CD14-positive monocyte (primary cell): ENCODE measurements at regions not wholly inside any gene's neighbourhood (a gene's known extent, or its start where the extent isn't known, plus 50 kb on each side); places are given as distances from the start of the nearest gene placed in this dataset.

Source experiments
- DNase-seq, 3 donors: peaks; one replicate each; pipeline ENCODE4 v3.0.0-alpha.2; 2011 to 2022
- H2AFZ ChIP-seq: 2 replicates; pipeline ENCODE4 v1.6.0; 2012; ENCODE audit warnings: mild to moderate bottlenecking, low read depth, low read length, inconsistent platforms; ENCODE audit not compliant: insufficient read depth, poor library complexity, severe bottlenecking
- H3K27ac ChIP-seq, 2 donors: 1 replicate in 1 of 2; 2 replicates in 1 of 2; pipeline ENCODE4 v1.5.1; 2012 to 2013; ENCODE audit warnings: low read length in 2 of 2, control low read depth in 1 of 2, inconsistent platforms in 1 of 2, low read depth in 1 of 2, mild to moderate bottlenecking in 1 of 2
- H3K27me3 ChIP-seq, 2 donors: one replicate each; pipeline versions ENCODE4 v1.6.0 to v1.6.1; 2011 to 2013; ENCODE audit warnings: low read length in 2 of 2; ENCODE audit not compliant: control insufficient read depth in 2 of 2, insufficient read depth in 2 of 2
- H3K36me3 ChIP-seq, 2 donors: replicated peaks in 1 of 2; 1 replicate in 1 of 2; 2 replicates in 1 of 2; pipeline versions ENCODE4 v1.5.1 to v1.6.1; 2012 to 2013; ENCODE audit warnings: low read length in 2 of 2, control low read depth in 1 of 2, inconsistent platforms in 1 of 2, mild to moderate bottlenecking in 1 of 2; ENCODE audit not compliant: insufficient read depth in 2 of 2, control insufficient read depth in 1 of 2
- H3K4me1 ChIP-seq, 2 donors: 1 replicate in 1 of 2; 2 replicates in 1 of 2; pipeline versions ENCODE4 v1.5.1 to v1.6.1; 2012 to 2013; ENCODE audit warnings: low read length in 2 of 2, control low read depth in 1 of 2, inconsistent platforms in 1 of 2, mild to moderate bottlenecking in 1 of 2, moderate library complexity in 1 of 2; ENCODE audit not compliant: insufficient read depth in 2 of 2, control insufficient read depth in 1 of 2
- H3K4me2 ChIP-seq: replicated peaks from 2 replicates; pipeline ENCODE3; 2012; ENCODE audit warnings: low read length, moderate library complexity, mild to moderate bottlenecking; ENCODE audit not compliant: poor library complexity, severe bottlenecking; ENCODE audit errors: extremely low read depth
- H3K4me3 ChIP-seq, 3 experiments: fragments of 200-600 bp in 1 of 3; sonication (generic) in 1 of 3; replicated peaks in 1 of 3; 1 replicate in 2 of 3; 2 replicates in 1 of 3; pipeline ENCODE4 v1.5.1; 2011 to 2013; ENCODE audit warnings: low read length in 3 of 3, mild to moderate bottlenecking in 3 of 3, control low read depth in 2 of 3, low read depth in 2 of 3, inconsistent platforms in 1 of 3, moderate library complexity in 1 of 3
- H3K79me2 ChIP-seq: 2 replicates; pipeline ENCODE4 v1.6.0; 2012; ENCODE audit warnings: mild to moderate bottlenecking, control low read depth, inconsistent platforms, low read length, moderate library complexity; ENCODE audit not compliant: insufficient read depth
- H3K9ac ChIP-seq: 2 replicates; pipeline ENCODE4 v1.6.0; 2017; ENCODE audit warnings: low read length, mild to moderate bottlenecking; ENCODE audit not compliant: insufficient read depth, poor library complexity, severe bottlenecking
- H3K9me3 ChIP-seq, 2 donors: replicated peaks in 1 of 2; 1 replicate in 1 of 2; 2 replicates in 1 of 2; pipeline versions ENCODE4 v1.5.1 to v1.6.1; 2012 to 2013; ENCODE audit warnings: low read length in 2 of 2, control low read depth in 1 of 2; ENCODE audit not compliant: control insufficient read depth in 1 of 2, insufficient read depth in 1 of 2
- H4K20me1 ChIP-seq: 2 replicates; pipeline ENCODE4 v1.6.0; 2012; ENCODE audit warnings: mild to moderate bottlenecking, low read length, control low read depth, moderate library complexity; ENCODE audit not compliant: insufficient read depth
- H3K27ac Mint-ChIP-seq, 7 donors: one replicate each; pipeline ENCODE4 v1.8.0; 2020; ENCODE audit warnings: mild to moderate bottlenecking in 7 of 7, mixed read lengths in 7 of 7, moderate library complexity in 6 of 7, inconsistent platforms in 2 of 7
- H3K27me3 Mint-ChIP-seq, 3 donors: one replicate each; pipeline ENCODE4 v1.8.0; 2021 to 2022; ENCODE audit warnings: low read depth in 3 of 3, mild to moderate bottlenecking in 3 of 3, mixed read lengths in 3 of 3, moderate library complexity in 3 of 3, inconsistent platforms in 1 of 3
- H3K36me3 Mint-ChIP-seq, 2 donors: one replicate each; pipeline ENCODE4 v1.8.0; 2020; ENCODE audit warnings: mixed read lengths in 2 of 2, inconsistent platforms in 1 of 2, mild to moderate bottlenecking in 1 of 2
- H3K4me1 Mint-ChIP-seq: one replicate; pipeline ENCODE4 v1.8.0; 2020; ENCODE audit warnings: mild to moderate bottlenecking, mixed read lengths
- H3K4me3 Mint-ChIP-seq, 2 donors: one replicate each; pipeline ENCODE4 v1.8.0; 2020; ENCODE audit warnings: mild to moderate bottlenecking in 2 of 2, mixed read lengths in 2 of 2, moderate library complexity in 1 of 2
- H3K9me3 Mint-ChIP-seq, 7 donors: one replicate each; pipeline ENCODE4 v1.8.0; 2020 to 2022; ENCODE audit warnings: mixed read lengths in 7 of 7, mild to moderate bottlenecking in 6 of 7, moderate library complexity in 6 of 7, inconsistent platforms in 2 of 7
- CTCF ChIP-seq: fragments of 200-600 bp; IDR thresholded peaks from one replicate; pipeline ENCODE4 v1.8.0; 2022; ENCODE audit warnings: antibody characterized with exemption, mild to moderate bottlenecking
- WGBS: methylation state at CpG from one replicate; pipeline ENCODE4 v1.1.5; 2013; ENCODE audit warnings: missing lambda C conversion rate; ENCODE audit not compliant: insufficient coverage; 5-methylcytosine and 5-hydroxymethylcytosine counted together
- intact Hi-C, 2 donors: fragments of 100-400 bp; cut with micrococcal nuclease; formaldehyde crosslinking; loops; one replicate each; pipeline versions ENCODE4 v1.15.0 to v1.15.1; 2023

- H3K4me2 ChIP-seq, result no peak overlapping the region
- Mint-ChIP-seq H3K27ac (no peak overlapping the region), H3K4me3 (no peak overlapping the region), H3K9me3 (peaks cover 0 to 4% (median 2%) of the 10 kb centered on the region in 7 donors), H3K36me3 (no peaks in the 10 kb centered on the region), H3K4me1 (no peaks in the 10 kb centered on the region), H3K27me3 (peaks cover 0 to 1% (median 0%) of the 10 kb centered on the region in 3 donors)
- WGBS, result no CpG with 5 or more reads among the region's 2 CpGs
- DNase-seq, result no peak
- intact Hi-C loops, result no loop called here
- peaks cover 0 to 6% of the 10 kb centered on the region in 2 donors for H3K9me3 ChIP-seq
- H3K4me1 ChIP-seq, result no peaks in the 10 kb centered on the region
- no peak overlapping the region for H3K27ac ChIP-seq
- no peak overlapping the region for H3K4me3 ChIP-seq
- TF ChIP-seq CTCF, result no peak
- no peaks in the 10 kb centered on the region for H3K79me2 ChIP-seq
- H3K27me3 ChIP-seq, result no peaks in the 10 kb centered on the region
- no peaks in the 10 kb centered on the region for H4K20me1 ChIP-seq
- H3K9ac ChIP-seq, result no peak overlapping the region
- H2AFZ ChIP-seq, result no peak overlapping the region
- H3K36me3 ChIP-seq, result no peaks in the 10 kb centered on the region
Observed at GRCh38 chr9:17928768-17929167, 349.9 kb downstream of the SH3GL2 start.

GRCh38 chr9:17929506-17929905 lies 350.6 kb downstream of the SH3GL2 start:
- DNase-seq, result no peak
- H3K79me2 ChIP-seq, result no peaks in the 10 kb centered on the region
- H3K27ac ChIP-seq, result no peak overlapping the region
- H3K9me3 ChIP-seq, result peaks cover 0 to 6% of the 10 kb centered on the region in 2 donors
- no peak overlapping the region for H3K4me3 ChIP-seq
- no peaks in the 10 kb centered on the region for H3K27me3 ChIP-seq
- Mint-ChIP-seq H3K36me3 (no peaks in the 10 kb centered on the region), H3K4me1 (no peaks in the 10 kb centered on the region), H3K27ac (no peak overlapping the region), H3K27me3 (peaks cover 0 to 1% (median 0%) of the 10 kb centered on the region in 3 donors), H3K4me3 (no peak overlapping the region), H3K9me3 (peaks cover 0 to 4% (median 2%) of the 10 kb centered on the region in 7 donors)
- no peaks in the 10 kb centered on the region for H4K20me1 ChIP-seq
- no peak for TF ChIP-seq CTCF
- H3K9ac ChIP-seq, result no peak overlapping the region
- WGBS, result 40% methylated on average over 1 of the region's 2 CpGs
- H3K4me1 ChIP-seq, result no peaks in the 10 kb centered on the region
- intact Hi-C loops, result no loop called here
- no peaks in the 10 kb centered on the region for H3K36me3 ChIP-seq
- H3K4me2 ChIP-seq, result no peak overlapping the region
- H2AFZ ChIP-seq, result no peak overlapping the region
